Cerebellar cortex (tissue), 1 donor: ENCODE measurements at regions not wholly inside any gene's neighbourhood (a gene's known extent, or its start where the extent isn't known, plus 50 kb on each side); places are given as distances from the start of the nearest gene placed in this dataset.

Experiments
- DNase-seq: peaks from one replicate; pipeline ENCODE4 v3.0.0-alpha.2; 2015; ENCODE audit warnings: low spot score

- no peak for DNase-seq
Measured at GRCh38 chr16:87252269-87252970, 64.8 kb downstream of the C16orf95 start.
